Upper lobe of right lung (tissue), 1 donor: ENCODE measurements at regions not wholly inside any gene's neighbourhood (a gene's known extent, or its start where the extent isn't known, plus 50 kb on each side); places are given as distances from the start of the nearest gene placed in this dataset.
A peak's percentile ranks its signal among the peaks of the same experiment; 100 is the strongest.
"Not testable (repeated sequence)": the region's sequence is repeated elsewhere in the genome, so short reads cannot be mapped to it uniquely, and the experiment has no call there.

Experiments
- ATAC-seq: fragments of 200-7000 bp; cut with Tn5 transposase; one replicate; pipeline ENCODE4 v1.9.1; 2020; ENCODE audit warnings: mild to moderate bottlenecking, moderate library complexity
- DNase-seq: peaks from one replicate; pipeline ENCODE4 v3.0.0-alpha.2; 2020
- H3K27ac ChIP-seq: fragments of 200-600 bp; one replicate; pipeline ENCODE4 v1.8.0; 2022
- H3K27me3 ChIP-seq: fragments of 200-600 bp; one replicate; pipeline ENCODE4 v1.8.0; 2022; ENCODE audit warnings: mild to moderate bottlenecking
- H3K36me3 ChIP-seq: fragments of 200-600 bp; one replicate; pipeline ENCODE4 v1.8.0; 2022
- H3K4me1 ChIP-seq: fragments of 200-600 bp; one replicate; pipeline ENCODE4 v1.8.0; 2022
- H3K4me3 ChIP-seq: fragments of 200-600 bp; one replicate; pipeline ENCODE4 v1.8.0; 2022; ENCODE audit warnings: mild to moderate bottlenecking
- H3K9me3 ChIP-seq: fragments of 200-600 bp; one replicate; pipeline ENCODE4 v1.8.0; 2022
- intact Hi-C: fragments of 100-400 bp; cut with DNase I; formaldehyde crosslinking; loops from one replicate; pipeline ENCODE4 v1.11.0; 2022
- TF ChIP-seq, protein P1 (sequence below): fragments of 200-600 bp; IDR thresholded peaks from one replicate; pipeline ENCODE4 v1.8.0; 2022; ENCODE audit warnings: antibody characterized with exemption
- donor health status: DM: no; HTN: yes; CAD: no; lungs with severe emphysema.

DNA sequence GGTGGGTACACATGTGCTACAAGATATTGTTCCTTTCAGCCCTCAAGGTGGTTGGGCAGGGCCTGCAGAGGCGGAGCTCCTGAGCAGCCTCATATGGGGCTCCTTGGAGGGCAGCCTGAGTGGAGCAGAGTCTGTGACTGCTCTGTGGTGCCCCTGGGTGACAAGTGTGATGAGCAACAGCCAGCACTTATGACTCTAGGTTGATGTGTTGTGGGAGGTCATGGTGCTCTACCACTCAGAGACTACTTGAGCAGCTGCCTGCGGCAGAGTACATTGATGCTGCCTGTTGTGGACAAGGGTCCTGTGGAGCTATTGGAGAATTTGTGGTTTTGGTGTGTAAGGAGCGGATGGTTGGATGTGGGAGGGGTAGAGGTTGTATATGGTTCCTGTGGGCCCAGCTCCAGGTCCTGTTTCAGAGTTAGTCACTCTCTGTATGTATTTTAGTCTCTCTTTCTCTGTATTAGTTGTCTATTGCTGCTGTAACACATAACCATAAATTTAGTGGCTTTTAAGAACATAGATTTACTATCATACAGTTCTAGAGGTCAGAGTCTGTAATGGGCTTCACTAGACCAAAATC is 141.3 kb downstream of the SREK1 start:
- intact Hi-C loops = no loop called here
- Histone ChIP-seq H3K4me1 (no peaks in the 10 kb centered on the region), H3K27ac (no peak overlapping the region), H3K27me3 (no peaks in the 10 kb centered on the region), H3K36me3 (no peaks in the 10 kb centered on the region), H3K9me3 (no peaks in the 10 kb centered on the region), H3K4me3 (no peak overlapping the region)
- DNase-seq (no peak), ATAC-seq (no peak)
- TF ChIP-seq, protein P1, sequence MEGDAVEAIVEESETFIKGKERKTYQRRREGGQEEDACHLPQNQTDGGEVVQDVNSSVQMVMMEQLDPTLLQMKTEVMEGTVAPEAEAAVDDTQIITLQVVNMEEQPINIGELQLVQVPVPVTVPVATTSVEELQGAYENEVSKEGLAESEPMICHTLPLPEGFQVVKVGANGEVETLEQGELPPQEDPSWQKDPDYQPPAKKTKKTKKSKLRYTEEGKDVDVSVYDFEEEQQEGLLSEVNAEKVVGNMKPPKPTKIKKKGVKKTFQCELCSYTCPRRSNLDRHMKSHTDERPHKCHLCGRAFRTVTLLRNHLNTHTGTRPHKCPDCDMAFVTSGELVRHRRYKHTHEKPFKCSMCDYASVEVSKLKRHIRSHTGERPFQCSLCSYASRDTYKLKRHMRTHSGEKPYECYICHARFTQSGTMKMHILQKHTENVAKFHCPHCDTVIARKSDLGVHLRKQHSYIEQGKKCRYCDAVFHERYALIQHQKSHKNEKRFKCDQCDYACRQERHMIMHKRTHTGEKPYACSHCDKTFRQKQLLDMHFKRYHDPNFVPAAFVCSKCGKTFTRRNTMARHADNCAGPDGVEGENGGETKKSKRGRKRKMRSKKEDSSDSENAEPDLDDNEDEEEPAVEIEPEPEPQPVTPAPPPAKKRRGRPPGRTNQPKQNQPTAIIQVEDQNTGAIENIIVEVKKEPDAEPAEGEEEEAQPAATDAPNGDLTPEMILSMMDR = no peak

DNA sequence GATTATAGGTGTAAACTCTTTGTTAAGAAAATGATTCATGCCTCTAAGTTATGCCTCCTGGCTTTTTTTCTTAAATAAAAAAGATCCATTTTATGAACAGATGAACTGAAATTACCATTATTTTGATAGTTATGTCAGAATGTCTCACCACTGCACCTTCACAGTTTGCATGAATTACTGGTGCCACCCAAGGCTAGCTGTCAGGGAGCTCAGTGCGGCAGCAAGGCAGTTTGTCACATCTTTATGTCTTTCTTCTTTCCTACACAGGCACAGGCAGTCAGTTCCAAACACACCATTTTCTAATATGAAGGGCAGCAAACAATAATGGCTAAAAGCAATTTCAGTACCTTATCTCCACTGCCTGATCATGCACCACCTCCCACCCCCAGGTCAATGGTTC is 147.7 kb downstream of the SREK1 start:
- intact Hi-C loops = no loop called here
- no peak for ATAC-seq

DNA sequence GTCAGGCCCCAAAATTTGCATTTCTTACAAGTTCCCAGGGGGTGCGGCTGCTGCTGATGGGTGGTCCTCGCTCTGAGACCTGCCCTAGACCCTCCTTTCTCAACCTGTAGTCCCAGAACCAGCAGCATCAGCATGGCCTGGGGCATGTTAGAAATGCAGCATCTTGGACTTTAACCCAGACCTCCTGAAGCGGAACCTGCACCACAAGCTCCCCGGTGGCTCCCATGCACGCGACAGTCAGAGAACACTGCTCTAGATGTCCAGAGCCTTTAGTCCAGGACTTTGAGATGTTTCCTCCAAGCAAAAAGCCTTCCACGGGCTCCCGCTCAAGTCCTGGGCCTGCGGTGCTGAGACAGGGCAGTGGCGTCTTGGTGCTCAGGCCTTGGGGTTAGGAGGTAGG is 149.8 kb downstream of the SREK1 start:
- H3K4me1 ChIP-seq, intact Hi-C loops, H3K9me3 ChIP-seq, H3K4me3 ChIP-seq, H3K27me3 ChIP-seq, H3K27ac ChIP-seq, H3K36me3 ChIP-seq, DNase-seq, ATAC-seq: not testable (repeated sequence)

More for the DNA sequence above, 147.7 kb downstream of the SREK1 start:
- H3K27ac ChIP-seq = no peak overlapping the region
- H3K4me1 ChIP-seq = no peaks in the 10 kb centered on the region
- no peak overlapping the region for H3K4me3 ChIP-seq
- H3K27me3 ChIP-seq = no peaks in the 10 kb centered on the region
- TF ChIP-seq, protein P1 = no peak
- H3K36me3 ChIP-seq = no peaks in the 10 kb centered on the region
- H3K9me3 ChIP-seq = no peaks in the 10 kb centered on the region
- DNase-seq = no peak

DNA sequence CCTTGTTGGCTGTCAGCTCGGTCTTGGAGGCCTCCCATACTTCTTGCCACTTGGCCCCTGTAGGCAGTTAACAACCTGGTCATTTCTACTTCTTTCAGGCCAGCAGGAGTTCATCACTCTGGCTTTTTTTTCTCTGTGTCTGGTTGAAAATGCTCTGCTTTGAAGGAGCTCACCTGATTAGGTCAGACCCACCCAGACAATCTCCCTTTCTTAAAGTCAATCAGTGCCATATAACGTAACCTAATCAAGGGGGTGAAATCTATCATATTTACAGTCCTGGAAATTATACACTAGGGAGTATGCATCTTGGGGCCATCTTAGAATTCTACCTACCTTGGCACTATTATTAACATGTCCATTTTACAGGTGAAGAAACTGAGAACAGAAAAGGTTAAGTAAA is 155.4 kb downstream of the SREK1 start:
- H3K27ac ChIP-seq = no peak overlapping the region
- no peaks in the 10 kb centered on the region for H3K27me3 ChIP-seq
- TF ChIP-seq, protein P1 = no peak
- DNase-seq = no peak
- H3K4me1 ChIP-seq = no peaks in the 10 kb centered on the region
- H3K9me3 ChIP-seq = no peaks in the 10 kb centered on the region
- no peak overlapping the region for H3K4me3 ChIP-seq
- ATAC-seq = no peak
- intact Hi-C loops = no loop called here
- no peaks in the 10 kb centered on the region for H3K36me3 ChIP-seq

DNA sequence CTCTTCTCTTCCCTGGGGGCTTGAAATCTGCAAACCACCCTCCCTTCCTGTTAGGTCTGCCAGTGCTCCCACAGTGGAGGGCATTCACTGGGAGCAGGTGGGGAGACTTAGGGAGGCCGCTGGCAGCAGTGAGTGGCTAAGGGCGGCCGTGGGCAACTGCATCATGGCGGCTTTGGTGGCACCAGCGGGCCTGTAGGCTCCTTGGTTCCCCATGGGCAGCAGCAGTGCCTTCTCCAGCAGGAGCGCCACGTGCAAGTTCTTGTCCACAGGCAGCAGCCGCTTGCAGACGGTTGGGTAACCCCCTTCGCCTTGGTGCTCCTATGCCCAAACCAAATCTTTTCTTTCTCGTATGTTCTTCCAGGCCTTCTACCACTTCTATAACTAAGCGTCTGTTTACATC is 158.2 kb downstream of the SREK1 start:
- TF ChIP-seq, protein P1 = no peak
- ATAC-seq = no peak
- intact Hi-C loops = loop anchor here (10.0 kb wide), 1 partner anchor 462 kb away; no protein-coding TSS in a partner anchor
- no peak overlapping the region for H3K4me3 ChIP-seq
- DNase-seq = no peak
- no peaks in the 10 kb centered on the region for H3K9me3 ChIP-seq
- H3K27ac ChIP-seq = no peak overlapping the region
- no peaks in the 10 kb centered on the region for H3K27me3 ChIP-seq
- H3K36me3 ChIP-seq = no peaks in the 10 kb centered on the region
- H3K4me1 ChIP-seq = no peaks in the 10 kb centered on the region

DNA sequence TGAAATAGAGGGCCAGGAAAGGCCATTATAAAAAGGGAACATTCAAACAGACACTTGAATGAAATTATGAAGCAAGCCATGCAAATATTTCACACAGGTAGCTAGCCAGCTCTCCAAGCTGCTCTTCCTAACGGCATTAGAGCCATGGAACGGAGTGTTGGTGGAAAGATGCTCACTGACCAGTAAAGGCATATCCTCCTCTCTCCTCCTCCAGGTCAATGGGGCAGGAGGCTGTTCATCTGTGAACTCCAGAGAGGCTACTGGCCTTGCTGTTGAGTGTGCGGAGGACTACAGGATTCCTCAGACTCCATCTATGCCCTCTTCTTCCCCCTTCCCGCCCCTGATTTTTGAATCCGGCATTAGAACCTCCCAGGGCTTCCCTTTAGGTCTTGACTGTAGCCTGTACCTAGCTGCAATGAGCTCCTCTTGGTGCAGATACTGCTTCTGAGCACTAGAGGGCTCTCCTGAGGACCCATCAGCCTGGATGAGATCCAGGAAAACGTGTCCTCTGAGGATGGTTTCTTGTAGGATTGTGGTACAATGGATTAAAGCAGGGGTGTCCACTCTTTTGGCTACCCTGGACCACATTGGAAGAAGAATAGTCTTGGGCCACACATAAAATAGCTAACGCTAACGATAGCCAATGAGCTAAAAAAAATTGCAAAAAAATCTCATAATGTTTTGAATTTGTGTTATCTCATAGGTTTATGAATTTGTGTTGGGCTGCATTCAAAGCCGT is 162.2 kb downstream of the SREK1 start:
- Histone ChIP-seq H3K27me3 (no peaks in the 10 kb centered on the region), H3K36me3 (no peaks in the 10 kb centered on the region), H3K9me3 (no peaks in the 10 kb centered on the region), H3K4me1 (no peaks in the 10 kb centered on the region), H3K4me3 (no peak overlapping the region), H3K27ac (no peak overlapping the region)
- intact Hi-C loops = loop anchor here (10.0 kb wide), 1 partner anchor 459 kb away; no protein-coding TSS in a partner anchor
- TF ChIP-seq, protein P1 = peak; percentile 82
- DNase-seq (no peak), ATAC-seq (peak; percentile 96)
